ENCODE measurements at regions not wholly inside any gene's neighbourhood (a gene's known extent, or its start where the extent isn't known, plus 50 kb on each side); places are given as distances from the start of the nearest gene placed in this dataset.

GRCh38 chr10:120641695-120642094 lies 184.7 kb downstream of the PLPP4 start:
- no peaks in the 10 kb centered on the region for H3K36me3 ChIP-seq
- H3K27me3 ChIP-seq (replicated peaks; ENCODE audit: insufficient read depth): no peaks in the 10 kb centered on the region
- intact Hi-C loops (cut with DNase I): no loop called here
- DNase-seq (ENCODE audit: low spot score): no peak
- no peaks in the 10 kb centered on the region for H3K9me3 ChIP-seq
- H3K4me1 ChIP-seq (replicated peaks): no peaks in the 10 kb centered on the region
- WGBS: 29% methylated on average over 1 of the region's 1 CpG
- H3K4me3 ChIP-seq: no peak overlapping the region
- TF ChIP-seq POLR2AphosphoS5 (IDR thresholded peaks at IDR 0.05) (no peak), POLR2A (IDR thresholded peaks at IDR 0.05) (no peak), CTCF (IDR thresholded peaks at IDR 0.05) (no peak)
- H3K27ac ChIP-seq: no peak overlapping the region

- H3K4me3 ChIP-seq: no peak overlapping the region
- 72% methylated on average over 2 of the region's 2 CpGs for WGBS
- H3K27ac ChIP-seq: no peak overlapping the region
- H3K27me3 ChIP-seq (replicated peaks; ENCODE audit: insufficient read depth): no peaks in the 10 kb centered on the region
- no peaks in the 10 kb centered on the region for H3K9me3 ChIP-seq
- no peak for DNase-seq (ENCODE audit: low spot score)
- no peaks in the 10 kb centered on the region for H3K4me1 ChIP-seq (replicated peaks)
- TF ChIP-seq CTCF (IDR thresholded peaks at IDR 0.05): no peak
- no peak for TF ChIP-seq POLR2AphosphoS5 (IDR thresholded peaks at IDR 0.05)
- no peak for TF ChIP-seq POLR2A (IDR thresholded peaks at IDR 0.05)
- no peaks in the 10 kb centered on the region for H3K36me3 ChIP-seq
- intact Hi-C loops (cut with DNase I): no loop called here
These were observed 186.3 kb downstream of the PLPP4 start for GRCh38 chr10:120643351-120643750.

GRCh38 chr10:120644556-120645410 lies 187.8 kb downstream of the PLPP4 start:
- H3K4me3 ChIP-seq: no peak overlapping the region
- no peaks in the 10 kb centered on the region for H3K27me3 ChIP-seq (replicated peaks; ENCODE audit: insufficient read depth)
- TF ChIP-seq POLR2AphosphoS5 (IDR thresholded peaks at IDR 0.05): no peak
- TF ChIP-seq CTCF (IDR thresholded peaks at IDR 0.05): no peak
- no peak for TF ChIP-seq POLR2A (IDR thresholded peaks at IDR 0.05)
- 64% methylated on average over 1 of the region's 1 CpG for WGBS
- no peaks in the 10 kb centered on the region for H3K36me3 ChIP-seq
- no peaks in the 10 kb centered on the region for H3K4me1 ChIP-seq (replicated peaks)
- no peak for DNase-seq (ENCODE audit: low spot score)
- H3K9me3 ChIP-seq: no peaks in the 10 kb centered on the region
- intact Hi-C loops (cut with DNase I): no loop called here
- no peak overlapping the region for H3K27ac ChIP-seq

- TF ChIP-seq POLR2A (IDR thresholded peaks at IDR 0.05) (no peak), CTCF (IDR thresholded peaks at IDR 0.05) (no peak), POLR2AphosphoS5 (IDR thresholded peaks at IDR 0.05) (no peak)
- intact Hi-C loops (cut with DNase I): no loop called here
- Histone ChIP-seq H3K9me3 (no peaks in the 10 kb centered on the region), H3K27me3 (replicated peaks; ENCODE audit: insufficient read depth) (no peaks in the 10 kb centered on the region), H3K4me3 (no peak overlapping the region), H3K4me1 (replicated peaks) (no peaks in the 10 kb centered on the region), H3K36me3 (no peaks in the 10 kb centered on the region), H3K27ac (no peak overlapping the region)
- no peak for DNase-seq (ENCODE audit: low spot score)
- 69% methylated on average over 6 of the region's 6 CpGs for WGBS
These were observed 189.2 kb downstream of the PLPP4 start for GRCh38 chr10:120646159-120646732.
